Colonic mucosa (tissue), 4 donors: ENCODE measurements at regions not wholly inside any gene's neighbourhood (a gene's known extent, or its start where the extent isn't known, plus 50 kb on each side); places are given as distances from the start of the nearest gene placed in this dataset.

Source experiments
- DNase-seq: peaks from one replicate; pipeline ENCODE4 v3.0.0-alpha.2; 2020
- H3K27ac ChIP-seq: fragments of 200-600 bp; one replicate; pipeline ENCODE4 v1.8.0; 2021
- H3K27me3 ChIP-seq: fragments of 200-600 bp; one replicate; pipeline ENCODE4 v1.8.0; 2021
- H3K36me3 ChIP-seq: fragments of 200-600 bp; one replicate; pipeline ENCODE4 v1.8.0; 2021
- H3K4me1 ChIP-seq: fragments of 200-600 bp; one replicate; pipeline ENCODE4 v1.8.0; 2021; ENCODE audit warnings: mild to moderate bottlenecking
- H3K4me3 ChIP-seq: fragments of 200-600 bp; one replicate; pipeline ENCODE4 v1.8.0; 2021
- H3K9ac ChIP-seq, 2 donors: one replicate each; pipeline ENCODE4 v1.7.0; 2013; ENCODE audit warnings: control low read depth in 2 of 2, low read depth in 2 of 2, low read length in 2 of 2
- H3K9me3 ChIP-seq: fragments of 200-600 bp; one replicate; pipeline ENCODE4 v1.8.0; 2021
- CTCF ChIP-seq: fragments of 200-600 bp; IDR thresholded peaks from one replicate; pipeline ENCODE4 v1.8.0; 2022; ENCODE audit warnings: antibody characterized with exemption, mild to moderate bottlenecking
- intact Hi-C: fragments of 100-400 bp; cut with DNase I; formaldehyde crosslinking; loops from one replicate; pipeline ENCODE4 v1.14.1; 2022
- donor health status: healthy.
- donor health status: DM: no; HTN: no; CAD: no.
- donor health status: DM: no; HTN: no; CAD: no.

GRCh38 chr11:56817661-56818060 is 69.2 kb upstream of the OR9G4 start:
- intact Hi-C loops = no loop called here
- H3K4me1 ChIP-seq = no peaks in the 10 kb centered on the region
- no peak overlapping the region for H3K27ac ChIP-seq
- H3K27me3 ChIP-seq = no peaks in the 10 kb centered on the region
- no peak overlapping the region for H3K9ac ChIP-seq
- H3K36me3 ChIP-seq = no peaks in the 10 kb centered on the region
- no peak overlapping the region for H3K4me3 ChIP-seq
- TF ChIP-seq CTCF = no peak
- DNase-seq = peak; percentile 28
- no peaks in the 10 kb centered on the region for H3K9me3 ChIP-seq

GRCh38 chr11:56816259-56816658 is 67.8 kb upstream of the OR9G4 start:
- no peak overlapping the region for H3K27ac ChIP-seq
- no peak overlapping the region for H3K4me3 ChIP-seq
- no peak overlapping the region for H3K9ac ChIP-seq
- DNase-seq = no peak
- no peaks in the 10 kb centered on the region for H3K27me3 ChIP-seq
- intact Hi-C loops = no loop called here
- H3K9me3 ChIP-seq = no peaks in the 10 kb centered on the region
- no peak for TF ChIP-seq CTCF
- no peaks in the 10 kb centered on the region for H3K36me3 ChIP-seq
- no peaks in the 10 kb centered on the region for H3K4me1 ChIP-seq

- no peak for TF ChIP-seq CTCF
- no peak overlapping the region for H3K27ac ChIP-seq
- DNase-seq = no peak
- H3K4me3 ChIP-seq = no peak overlapping the region
- no peak overlapping the region for H3K9ac ChIP-seq
- H3K4me1 ChIP-seq = no peaks in the 10 kb centered on the region
- no peaks in the 10 kb centered on the region for H3K36me3 ChIP-seq
- H3K9me3 ChIP-seq = no peaks in the 10 kb centered on the region
- intact Hi-C loops = no loop called here
- no peaks in the 10 kb centered on the region for H3K27me3 ChIP-seq
These were observed 59.8 kb upstream of the OR9G4 start for GRCh38 chr11:56808326-56808725.

GRCh38 chr11:56799691-56800210 is 51.3 kb upstream of the OR9G4 start:
- Histone ChIP-seq H3K36me3 (no peaks in the 10 kb centered on the region), H3K4me3 (no peak overlapping the region), H3K9me3 (no peaks in the 10 kb centered on the region), H3K9ac (no peak overlapping the region), H3K4me1 (no peaks in the 10 kb centered on the region), H3K27ac (no peak overlapping the region), H3K27me3 (no peaks in the 10 kb centered on the region)
- TF ChIP-seq CTCF = no peak
- no peak for DNase-seq
- intact Hi-C loops = no loop called here
